HG03280 (cell line): ENCODE measurements at regions not wholly inside any gene's neighbourhood (a gene's known extent, or its start where the extent isn't known, plus 50 kb on each side); places are given as distances from the start of the nearest gene placed in this dataset.
"Not testable (repeated sequence)": the region's sequence is repeated elsewhere in the genome, so short reads cannot be mapped to it uniquely, and the experiment has no call there.

Experiments used
- ATAC-seq: cut with Tn5 transposase; IDR thresholded peaks from one replicate; pipeline ENCODE4 v1.9.1; 2021; ENCODE audit warnings: mild to moderate bottlenecking, moderate library complexity; ENCODE audit not compliant: unreplicated experiment

DNA sequence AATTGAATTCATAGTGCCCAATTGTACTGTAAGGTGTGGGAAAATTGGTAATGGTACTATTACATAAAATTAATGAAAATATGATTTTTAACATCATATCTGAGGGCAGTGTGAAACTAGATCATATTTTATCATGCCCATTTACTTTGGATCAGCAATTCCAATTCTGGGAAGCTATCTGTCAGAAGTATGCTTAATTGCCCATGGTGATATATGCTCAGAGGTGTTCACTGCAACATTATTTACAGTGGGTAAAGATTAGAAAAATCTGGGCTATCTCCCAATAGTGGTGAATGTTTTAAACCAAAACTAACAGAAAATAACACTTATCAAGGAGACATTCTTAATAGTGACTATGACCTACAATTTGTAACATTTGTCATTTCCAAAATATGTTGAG, 1260.0 kb downstream of the BRINP3 start:
- ATAC-seq: no peak

- no peak for ATAC-seq
These were observed 1256.9 kb downstream of the BRINP3 start for GRCh38 chr1:189220750-189221149.

GRCh38 chr1:189225794-189226145, 1251.9 kb downstream of the BRINP3 start:
- ATAC-seq: not testable (repeated sequence)

DNA sequence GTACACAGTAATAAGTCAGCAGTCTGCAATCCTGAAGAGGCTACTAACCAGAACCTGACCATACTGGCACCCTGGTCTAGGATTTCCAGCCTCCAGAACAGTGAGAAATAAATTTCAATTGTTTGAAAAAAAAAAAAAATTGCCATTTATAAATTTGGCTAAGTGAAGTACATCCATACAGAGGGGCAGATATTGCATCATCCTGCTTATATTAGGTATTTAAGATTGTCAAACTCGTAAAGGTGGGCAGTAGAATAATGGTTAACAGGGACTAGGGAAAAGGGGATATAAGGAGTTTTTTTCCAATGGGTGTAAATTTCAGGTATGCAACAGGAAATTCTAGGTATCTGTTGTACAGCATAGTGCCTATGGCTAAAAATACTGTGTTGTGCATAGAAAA, 1250.9 kb downstream of the BRINP3 start:
- no peak for ATAC-seq

DNA sequence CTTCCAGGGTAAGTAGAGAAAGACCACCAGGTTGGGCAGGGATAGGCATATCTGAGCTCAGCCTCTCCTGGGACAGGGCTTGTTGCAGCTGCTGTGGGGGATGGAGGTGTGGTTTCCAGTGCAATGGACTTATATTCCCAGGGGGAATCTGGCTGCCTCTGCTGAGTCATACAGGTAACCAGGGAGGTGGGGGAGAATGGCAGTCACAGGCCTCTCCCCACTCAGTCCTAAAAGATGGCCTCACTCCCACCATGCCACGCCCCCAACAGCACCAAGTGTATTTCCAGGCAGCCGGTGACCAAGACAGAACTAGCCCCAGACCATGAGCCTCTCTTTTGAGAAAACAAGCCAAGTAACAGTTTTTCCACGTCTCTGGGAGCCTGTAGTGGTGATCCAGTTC, 1240.7 kb downstream of the BRINP3 start:
- ATAC-seq: no peak

GRCh38 chr1:189253601-189254350, 1223.9 kb downstream of the BRINP3 start:
- no peak for ATAC-seq

GRCh38 chr1:189261128-189261527, 1216.5 kb downstream of the BRINP3 start:
- ATAC-seq: not testable (repeated sequence)

- ATAC-seq: no peak
These were observed 1208.7 kb downstream of the BRINP3 start for GRCh38 chr1:189269011-189269410.

- ATAC-seq: no peak
These were observed 1203.4 kb downstream of the BRINP3 start for GRCh38 chr1:189274267-189274666.

GRCh38 chr1:189275796-189276195, 1201.9 kb downstream of the BRINP3 start:
- ATAC-seq: no peak

- no peak for ATAC-seq
These were observed 1188.3 kb downstream of the BRINP3 start for GRCh38 chr1:189289346-189289745.

- no peak for ATAC-seq
These were observed 1176.4 kb downstream of the BRINP3 start for GRCh38 chr1:189301235-189301634.

DNA sequence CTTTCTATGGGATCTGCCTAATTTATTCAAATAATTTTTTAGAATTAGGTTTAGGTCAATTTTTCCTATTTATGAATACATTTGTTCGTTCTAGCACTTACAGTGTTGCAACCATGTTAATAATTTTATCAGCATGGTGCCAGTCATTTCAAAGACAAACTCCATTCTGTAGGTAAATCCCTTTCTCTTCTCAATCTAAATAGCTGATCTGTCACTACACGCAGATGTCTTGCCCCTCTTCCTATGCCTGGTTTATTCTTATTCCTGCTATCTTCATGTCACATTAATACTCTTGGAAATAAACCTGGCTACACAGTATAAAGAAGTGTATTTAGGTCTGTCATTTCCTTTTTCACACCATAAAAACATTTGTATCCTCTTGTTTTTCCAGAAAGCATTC, 1172.4 kb downstream of the BRINP3 start:
- no peak for ATAC-seq

- no peak for ATAC-seq
These were observed 1165.7 kb downstream of the BRINP3 start for GRCh38 chr1:189311915-189312314.

GRCh38 chr1:189312499-189312898, 1165.2 kb downstream of the BRINP3 start:
- no peak for ATAC-seq

DNA sequence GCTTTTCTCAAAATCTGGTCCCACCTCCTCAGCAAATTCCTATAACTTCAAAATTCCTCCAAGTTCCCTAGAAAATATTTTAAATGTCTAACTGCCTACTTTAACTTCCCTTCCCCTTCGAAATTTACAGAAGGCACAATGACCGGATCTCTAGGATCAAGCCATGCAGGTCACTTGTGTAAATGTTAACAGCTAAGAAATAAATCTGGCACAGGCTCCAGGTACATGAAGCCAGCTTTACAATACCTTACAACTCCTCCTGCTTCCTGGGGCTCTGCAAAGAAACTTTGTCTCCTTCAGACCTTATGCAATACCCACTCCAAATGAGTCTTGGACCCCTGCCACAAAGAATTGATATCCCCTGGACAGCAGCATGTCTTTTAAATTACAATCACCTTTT, 1164.2 kb downstream of the BRINP3 start:
- ATAC-seq: no peak

GRCh38 chr1:189315035-189315901, 1162.4 kb downstream of the BRINP3 start:
- no peak for ATAC-seq

GRCh38 chr1:189323091-189323490, 1154.6 kb downstream of the BRINP3 start:
- no peak for ATAC-seq

DNA sequence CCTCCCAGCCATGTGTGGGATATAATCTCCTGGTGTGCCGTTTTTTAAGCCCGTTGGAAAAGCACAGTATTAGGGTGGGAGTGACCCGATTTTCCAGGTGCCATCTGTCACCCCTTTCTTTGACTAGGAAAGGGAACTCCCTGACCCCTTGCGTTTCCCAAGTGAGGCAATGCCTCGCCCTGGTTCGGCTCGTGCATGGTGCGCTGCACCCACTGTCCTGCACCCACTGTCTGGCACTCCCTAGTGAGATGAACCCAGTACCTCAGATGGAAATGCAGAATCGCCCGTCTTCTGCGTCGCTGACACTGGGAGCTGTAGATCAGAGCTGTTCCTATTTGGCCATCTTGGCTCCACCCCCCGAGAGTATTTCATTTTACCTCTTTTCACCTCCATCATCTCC, 1146.6 kb downstream of the BRINP3 start:
- ATAC-seq: not testable (repeated sequence)

DNA sequence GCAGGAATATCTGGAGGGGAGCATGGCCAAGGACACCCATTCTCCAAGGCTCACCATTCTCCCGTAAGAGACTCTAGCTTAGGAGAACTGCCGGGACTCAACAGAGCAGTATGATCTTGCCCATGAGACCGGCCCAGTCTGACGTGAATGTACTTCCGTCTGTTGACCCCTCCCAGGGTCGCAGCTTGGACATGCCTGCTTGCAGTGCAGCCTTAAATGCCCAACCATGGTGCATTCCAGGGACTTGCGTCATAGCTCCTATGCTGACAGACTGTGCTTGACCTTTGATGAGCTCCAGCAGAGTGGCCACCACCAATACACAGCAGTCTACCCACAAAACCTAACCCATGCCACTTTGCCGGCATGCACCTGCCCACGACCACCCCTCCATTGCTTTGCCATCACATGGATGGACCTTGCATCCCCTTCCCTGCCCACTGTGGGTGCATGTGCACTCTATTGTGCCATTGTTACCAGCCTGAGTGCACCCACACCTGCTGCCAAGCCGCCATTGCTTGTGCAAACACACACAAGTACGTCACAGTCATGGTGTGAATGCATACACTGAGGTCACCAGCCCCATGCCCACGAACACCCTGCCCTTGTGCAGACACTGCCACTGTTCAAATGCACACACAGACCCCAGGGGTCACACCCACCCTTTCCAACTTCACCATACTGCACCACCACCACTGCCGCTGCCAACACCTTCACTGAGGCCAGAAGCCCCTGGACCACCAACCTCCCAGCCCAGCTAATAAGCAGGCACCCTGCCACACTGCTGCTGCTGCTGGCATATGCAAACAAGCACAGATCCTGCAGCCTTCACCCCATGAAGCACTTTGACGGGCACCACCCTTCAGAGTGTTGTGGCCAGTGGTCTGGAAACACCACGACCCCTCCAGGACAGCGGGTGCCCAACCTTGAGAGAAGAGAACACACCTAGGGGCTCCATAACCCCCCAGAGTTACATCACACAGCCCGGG, 1141.3 kb downstream of the BRINP3 start:
- ATAC-seq: no peak

DNA sequence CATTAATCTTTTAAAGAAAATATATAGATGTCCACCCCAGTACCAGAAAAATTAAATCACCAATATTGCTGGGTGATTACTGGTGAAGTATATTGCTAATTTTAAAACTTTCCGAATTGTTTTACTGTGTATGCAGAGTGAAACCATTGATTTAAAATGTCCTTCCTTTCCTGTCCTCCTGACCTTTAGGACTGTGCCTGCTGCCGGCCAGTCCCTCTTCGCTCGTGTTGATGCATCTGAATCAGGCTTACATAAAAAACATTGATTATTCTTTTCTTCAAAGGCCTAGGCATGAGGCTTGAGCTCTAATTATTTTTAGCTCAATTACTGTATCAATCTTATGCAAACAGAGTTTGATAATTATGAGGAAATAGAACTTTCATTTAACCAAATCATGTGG, 1128.1 kb downstream of the BRINP3 start:
- no peak for ATAC-seq
